CD4-positive, alpha-beta T cell treated with Interleukin-17A for 4 hours (primary cell): ENCODE measurements at regions not wholly inside any gene's neighbourhood (a gene's known extent, or its start where the extent isn't known, plus 50 kb on each side); places are given as distances from the start of the nearest gene placed in this dataset.

ENCODE experiments used
- DNase-seq: peaks from one replicate; pipeline ENCODE4 v3.0.0-alpha.2; 2020; ENCODE audit warnings: mixed read lengths

DNA sequence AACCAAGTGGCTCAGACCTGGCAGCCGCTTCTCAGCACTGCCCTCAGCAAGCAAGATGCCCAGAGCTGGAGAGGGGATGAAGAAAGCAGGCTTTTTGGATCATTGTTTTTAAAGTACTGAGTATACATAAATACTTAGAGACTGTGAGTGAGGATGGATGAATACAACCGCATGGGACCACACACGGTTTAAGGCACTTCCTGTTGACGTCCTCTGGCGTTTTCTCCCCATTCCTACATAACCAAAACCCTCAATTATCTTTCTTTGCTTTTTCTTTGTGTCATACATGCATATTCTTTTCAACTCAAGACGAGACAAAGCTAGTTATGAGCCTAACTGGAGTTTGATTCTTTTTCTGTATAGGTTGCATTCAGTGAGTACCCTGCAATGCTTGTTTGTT lies 198.4 kb downstream of the GALR1 start:
- DNase-seq = no peak

DNA sequence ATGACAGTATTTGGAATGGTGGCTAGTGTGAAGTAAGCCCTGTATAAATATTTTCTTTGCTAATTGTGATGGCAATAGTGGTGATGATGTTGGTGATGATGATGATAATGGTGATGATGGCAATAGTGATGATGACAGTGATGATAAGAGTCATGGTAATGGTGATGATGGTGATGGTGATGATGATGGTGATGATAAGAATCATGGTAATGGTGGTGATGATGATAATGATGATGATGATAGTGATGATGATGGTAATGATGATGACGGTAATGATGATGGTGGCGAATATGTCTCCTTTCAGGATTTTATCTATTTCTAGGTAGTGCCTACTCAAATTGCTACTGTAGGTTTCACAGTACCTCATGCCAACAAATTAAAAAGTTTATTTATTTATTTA lies 205.4 kb downstream of the GALR1 start:
- DNase-seq = no peak

DNA sequence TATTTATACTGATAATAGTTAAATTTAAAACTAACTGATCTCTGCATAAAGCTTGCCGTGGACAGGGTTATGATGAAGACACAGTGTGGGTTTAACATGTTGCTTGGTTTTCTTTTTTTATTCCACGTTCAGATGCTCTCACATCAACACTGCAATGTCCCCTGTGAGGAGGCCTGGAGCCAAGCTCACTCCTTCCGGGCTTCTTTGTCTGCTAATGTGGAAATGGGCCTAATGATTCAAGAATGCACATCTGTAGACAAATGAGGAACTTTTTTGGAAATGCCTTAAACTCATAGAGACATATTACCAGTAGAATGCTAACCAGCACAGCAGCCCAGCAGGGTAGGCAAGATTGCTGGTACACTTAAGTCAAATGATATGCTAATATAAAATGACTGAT lies 208.0 kb downstream of the GALR1 start:
- no peak for DNase-seq

DNA sequence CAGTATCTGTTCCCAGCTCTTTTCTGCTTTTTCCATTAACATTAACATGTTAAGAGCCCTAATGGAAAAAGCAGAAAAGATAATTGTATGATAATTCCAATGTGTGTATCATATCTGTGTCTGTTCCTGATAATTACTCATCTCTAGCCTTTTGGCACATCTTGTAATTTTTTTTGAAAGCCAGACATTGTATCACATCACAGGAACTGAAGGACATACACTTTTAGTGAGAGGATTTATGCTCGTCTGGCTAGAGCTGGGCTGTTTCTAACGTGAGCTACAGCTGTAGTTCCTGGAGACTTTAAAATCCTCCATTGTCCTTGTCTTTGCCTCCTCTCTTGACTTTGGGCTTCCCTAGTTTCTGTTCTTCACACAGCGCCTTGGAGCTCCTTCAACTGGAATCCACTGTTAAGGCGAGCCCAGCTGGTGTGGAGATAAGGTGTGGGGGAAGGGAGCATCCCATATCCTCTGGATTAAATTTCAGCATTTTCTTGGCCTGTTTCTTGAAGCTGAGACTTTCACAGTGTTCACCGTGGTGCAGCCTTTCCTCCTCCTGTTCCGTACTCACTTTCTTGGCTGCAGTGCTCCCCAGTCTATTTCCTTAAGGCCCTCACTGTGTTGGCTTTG lies 211.5 kb downstream of the GALR1 start:
- no peak for DNase-seq

DNA sequence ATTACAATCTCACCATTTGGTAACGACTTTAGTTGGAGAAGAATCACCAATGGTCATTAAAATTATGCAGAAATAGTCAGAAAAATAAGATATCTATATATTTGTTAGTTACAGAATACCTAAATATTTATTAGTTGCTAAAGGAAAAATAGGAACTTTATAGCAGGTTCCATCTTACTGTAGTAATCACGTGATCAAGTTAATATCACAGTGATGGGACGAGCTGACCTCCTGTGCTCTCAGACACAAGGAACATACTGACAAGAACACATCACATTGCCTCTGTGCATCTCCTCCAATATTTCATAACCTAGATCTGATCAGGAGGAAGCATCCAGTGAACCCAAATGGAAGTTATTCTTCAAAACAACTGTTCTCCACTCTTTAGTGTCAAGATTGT lies 215.3 kb downstream of the GALR1 start:
- DNase-seq = no peak

DNA sequence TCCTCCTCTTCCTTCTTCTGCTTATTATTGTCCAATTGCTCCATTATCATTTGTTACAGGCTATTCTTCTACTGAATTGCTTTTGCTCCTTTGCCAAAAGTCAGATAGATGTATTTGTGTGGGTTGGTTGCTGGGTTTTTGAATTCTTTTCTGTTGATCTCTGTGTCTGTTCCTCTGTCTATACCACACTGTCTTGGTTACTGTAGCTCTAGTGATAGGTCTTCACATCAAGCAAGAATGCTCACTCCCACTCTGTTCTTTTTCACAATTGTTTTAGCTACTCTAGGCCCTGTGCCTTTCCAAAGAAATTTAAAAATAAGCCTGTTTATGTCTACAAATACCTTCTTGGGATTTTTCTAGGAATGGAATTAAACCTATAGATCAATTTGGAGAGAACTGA lies 217.2 kb downstream of the GALR1 start:
- DNase-seq = no peak

DNA sequence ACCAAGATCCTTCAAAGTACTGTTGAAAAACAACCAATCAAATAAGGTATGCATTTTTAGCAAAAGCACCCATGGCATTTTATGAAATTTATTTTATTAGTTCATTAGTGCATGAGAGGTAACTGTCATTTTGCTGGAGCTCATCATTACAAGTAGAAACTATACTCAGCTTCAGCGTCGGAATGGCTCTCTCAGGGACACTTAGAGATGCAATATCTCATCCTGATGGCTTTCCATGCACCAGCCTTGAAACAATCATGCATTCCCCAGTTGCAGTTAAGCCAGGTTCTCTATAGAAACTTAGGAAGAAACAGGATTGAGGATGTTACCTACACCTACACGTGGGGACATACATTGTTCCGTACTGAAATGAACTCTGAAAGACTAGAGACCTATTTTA lies 219.5 kb downstream of the GALR1 start:
- DNase-seq = no peak

DNA sequence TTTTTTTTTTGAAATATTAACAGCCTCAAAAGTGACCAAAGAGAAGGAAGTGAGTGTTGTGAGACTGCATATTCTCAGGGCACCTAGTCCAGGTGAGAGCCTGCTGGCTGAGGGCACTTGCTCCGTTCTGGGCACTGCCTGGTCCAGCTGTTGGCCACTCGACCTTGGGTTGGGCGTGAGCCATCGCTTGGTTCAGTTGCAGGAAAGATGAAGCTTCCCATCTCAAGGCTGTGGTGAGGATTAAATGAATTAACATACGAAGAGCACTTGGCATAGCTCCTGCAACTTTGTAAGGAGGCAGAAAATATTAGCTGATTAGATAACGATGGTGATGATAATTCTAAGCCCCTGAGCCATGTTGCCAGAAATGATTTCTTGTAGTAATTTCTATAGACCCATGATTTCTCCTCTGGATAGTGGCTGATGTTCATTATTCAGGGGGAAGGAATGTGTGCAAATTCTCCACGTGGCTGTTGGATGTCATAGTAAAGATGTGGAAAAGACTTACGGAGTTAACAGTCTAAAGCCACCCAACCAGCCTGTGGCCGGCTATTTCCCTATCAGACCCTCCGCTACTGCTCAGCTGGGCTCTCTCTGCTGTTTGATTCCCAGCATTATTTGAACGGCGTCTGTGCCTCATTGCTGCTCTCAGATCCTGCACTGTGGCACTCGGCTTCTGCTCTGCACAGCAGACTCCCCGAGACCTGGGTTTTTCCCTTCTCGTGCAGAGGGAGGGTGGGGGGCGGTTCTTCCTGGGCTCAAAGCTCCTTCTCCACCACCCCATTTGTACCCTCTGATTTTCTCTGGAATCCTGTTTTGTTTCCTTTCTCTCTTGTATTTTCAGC lies 221.1 kb downstream of the GALR1 start:
- DNase-seq = no peak

DNA sequence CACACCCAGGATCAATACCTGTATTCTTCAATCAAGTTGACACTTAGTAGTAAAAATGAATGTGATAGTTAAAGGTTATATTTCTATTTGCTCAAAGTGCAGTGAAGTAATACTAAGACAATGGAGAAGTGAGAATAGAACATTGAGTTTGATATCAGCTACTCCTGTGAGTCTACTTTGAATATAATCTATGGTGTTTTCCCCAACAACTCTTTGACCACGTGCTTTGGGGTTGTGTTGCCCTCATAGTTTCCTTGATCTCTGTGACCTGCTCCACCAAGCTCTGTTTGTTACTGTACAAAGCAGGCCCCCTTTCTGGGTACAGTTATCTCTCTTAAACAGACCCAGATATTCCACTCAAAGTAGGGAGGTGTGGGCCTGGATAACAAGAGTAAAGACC lies 222.9 kb downstream of the GALR1 start:
- DNase-seq = no peak

DNA sequence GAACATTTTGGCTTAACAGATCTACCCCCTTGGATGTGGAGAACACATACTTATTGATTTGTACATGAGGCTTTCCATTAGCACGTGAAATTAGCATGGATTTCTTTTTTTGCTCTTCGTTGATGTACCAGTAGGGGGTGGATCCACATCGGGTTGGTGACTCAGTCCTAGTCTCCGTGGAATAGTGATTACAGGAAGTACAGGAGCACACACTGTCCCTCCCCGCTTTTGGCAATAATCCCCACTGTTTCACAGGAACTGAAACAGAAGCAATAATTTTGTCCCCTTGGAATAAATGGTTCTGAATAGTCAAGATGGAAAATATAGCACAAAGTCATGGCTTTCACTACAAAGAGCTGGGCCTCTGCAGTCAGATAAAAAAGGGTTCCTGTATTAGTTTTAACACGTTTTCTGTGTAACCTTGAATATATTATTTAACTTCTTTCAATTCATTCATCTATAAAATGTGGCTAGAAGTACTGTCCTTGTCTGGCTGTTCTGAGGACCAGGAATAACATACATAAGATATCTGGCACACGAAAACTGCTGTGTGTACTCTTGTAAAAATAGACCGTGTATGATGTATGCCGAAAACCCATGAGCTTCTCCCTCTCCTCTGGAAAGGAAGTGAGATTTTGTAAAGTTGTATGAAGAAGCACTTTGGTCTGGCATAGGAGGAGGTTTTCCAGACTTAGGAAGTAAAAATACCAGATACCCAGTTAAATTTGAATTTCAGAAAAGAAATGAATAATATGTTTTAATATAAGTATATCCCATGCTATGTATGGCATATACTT lies 229.2 kb downstream of the GALR1 start:
- no peak for DNase-seq

DNA sequence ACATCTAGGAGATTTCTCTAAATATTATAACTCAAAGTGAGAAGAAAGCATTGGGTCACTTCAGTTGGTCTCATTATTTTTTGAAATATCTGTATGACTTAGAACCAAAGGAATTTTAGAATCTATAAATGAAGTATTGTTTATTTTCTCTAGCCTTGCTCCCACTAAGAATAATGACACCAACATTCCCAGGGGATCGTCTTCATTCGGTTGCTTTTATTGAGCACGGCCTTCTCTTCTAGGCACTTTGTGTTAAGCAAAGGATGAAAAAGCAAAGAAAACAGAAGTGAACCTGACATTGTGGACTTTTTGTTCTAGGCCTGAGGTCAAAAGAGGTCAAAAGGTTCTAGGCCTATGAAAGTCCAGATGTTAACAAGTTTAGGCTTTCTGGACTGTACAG lies 231.9 kb downstream of the GALR1 start:
- DNase-seq = no peak

DNA sequence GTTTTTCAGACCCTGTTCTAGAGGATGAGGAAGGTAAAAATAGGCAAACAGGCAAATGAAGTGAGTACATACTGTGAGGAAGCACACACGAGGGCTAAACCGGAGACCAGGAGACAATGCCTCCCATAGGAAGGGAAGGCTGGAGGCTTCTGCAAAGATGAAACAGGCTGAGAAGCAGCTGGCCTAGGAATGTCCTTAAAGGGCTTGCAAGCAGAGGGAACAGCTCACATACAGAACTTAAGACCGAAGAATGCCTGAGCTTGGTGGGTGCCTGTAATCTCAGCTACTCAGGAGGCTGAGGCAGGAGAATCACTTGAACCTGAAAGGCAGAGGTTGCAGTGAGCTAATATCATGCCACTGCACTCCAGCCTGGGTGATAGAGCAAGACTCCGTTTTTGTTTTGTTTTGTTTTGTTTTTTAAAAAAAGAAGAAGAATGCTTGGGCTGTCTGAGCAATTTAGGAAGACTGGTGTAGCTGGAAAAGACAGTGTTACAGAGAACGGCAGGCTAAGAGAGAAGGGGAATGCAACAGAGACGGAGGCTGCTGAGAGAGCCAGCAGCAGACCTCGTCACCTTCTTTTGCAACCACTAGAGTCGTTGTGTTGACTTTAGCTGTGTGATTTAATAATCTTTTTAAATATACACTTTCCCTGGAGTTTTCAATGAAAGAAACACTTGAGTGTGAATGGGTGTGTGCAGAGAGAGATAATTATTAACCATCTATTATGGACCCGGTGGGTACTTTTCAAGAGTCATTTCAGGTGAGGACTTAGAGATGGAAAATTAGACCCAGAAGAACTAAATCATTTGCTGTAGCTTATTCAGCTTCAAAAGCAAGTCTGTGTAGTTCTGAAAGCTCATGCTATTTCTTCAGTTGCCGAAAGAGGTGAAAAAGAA lies 232.8 kb downstream of the GALR1 start:
- DNase-seq = no peak

DNA sequence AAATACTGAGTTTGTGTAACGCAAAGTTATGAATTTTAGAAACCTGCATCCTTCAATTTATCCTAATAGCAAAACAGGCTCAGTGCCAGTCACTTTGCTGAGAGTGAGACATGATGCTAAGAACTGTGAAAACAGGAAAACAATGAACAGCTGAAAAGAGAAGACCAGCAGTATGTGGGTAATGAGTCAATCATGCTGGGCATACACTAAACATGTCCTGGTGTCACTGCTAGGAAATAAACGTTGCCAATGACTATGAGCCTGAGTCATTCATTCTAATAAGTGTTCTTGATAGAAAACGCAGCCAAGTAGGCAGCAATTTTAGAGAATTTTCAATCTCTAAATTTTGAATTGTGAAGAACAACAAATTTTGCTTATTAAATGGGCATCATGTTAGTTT lies 237.3 kb downstream of the GALR1 start:
- DNase-seq = no peak

DNA sequence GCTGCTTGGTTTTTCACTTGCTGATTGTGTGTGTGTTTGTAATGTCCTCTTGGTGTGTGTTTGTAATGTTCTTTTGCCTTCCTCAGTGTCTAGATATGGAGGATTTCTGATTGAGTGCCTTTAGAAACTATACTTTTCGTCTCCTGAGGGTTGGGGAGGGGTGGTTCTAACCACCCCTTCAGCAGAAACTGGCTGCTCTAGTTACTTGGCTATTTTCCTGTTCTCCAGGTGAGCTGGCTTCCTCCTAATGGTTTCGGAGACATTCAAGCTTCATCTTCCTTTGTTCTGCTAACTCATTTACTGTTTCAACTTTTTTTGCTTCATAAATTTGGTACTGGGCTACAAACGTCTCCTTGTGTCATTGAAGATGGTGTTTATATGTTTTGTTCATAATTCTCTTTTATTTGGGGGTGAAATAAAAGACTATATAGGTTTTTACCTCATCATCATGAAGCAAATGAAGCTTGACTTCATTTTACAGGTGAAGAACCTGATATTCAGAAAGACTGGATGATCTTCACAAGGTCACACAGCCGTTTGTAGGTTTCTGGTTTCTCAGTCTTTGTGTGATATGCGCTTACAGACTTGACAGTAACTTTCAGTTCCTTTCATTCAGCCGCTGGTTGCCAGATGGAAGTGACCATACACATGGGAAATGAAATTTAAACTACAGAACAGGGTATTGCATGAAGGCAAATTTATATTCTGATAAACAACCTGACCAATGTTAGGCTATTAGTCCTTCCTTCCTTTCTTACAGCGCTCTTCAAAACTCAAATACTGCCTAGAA lies 238.5 kb downstream of the GALR1 start:
- DNase-seq = no peak

DNA sequence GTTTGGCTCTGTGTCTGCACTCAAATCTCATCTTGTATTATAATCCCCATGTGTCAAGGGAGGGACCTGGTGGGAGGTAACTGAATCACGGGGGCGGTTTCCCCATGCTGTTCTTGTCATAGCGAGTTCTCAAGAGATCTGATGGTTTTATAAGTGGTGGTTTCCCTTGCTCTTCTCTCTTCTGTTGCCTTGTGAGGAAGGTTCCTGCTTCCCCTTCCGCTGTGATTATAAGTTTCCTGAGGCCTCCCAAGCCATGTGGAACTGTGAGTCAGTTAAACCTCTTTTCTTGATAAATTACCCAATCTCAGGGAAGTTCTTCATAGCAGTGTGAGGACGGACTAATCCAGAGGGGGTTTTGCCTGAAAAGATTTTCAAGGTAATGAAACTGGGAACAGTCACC lies 245.4 kb downstream of the GALR1 start:
- DNase-seq = no peak

DNA sequence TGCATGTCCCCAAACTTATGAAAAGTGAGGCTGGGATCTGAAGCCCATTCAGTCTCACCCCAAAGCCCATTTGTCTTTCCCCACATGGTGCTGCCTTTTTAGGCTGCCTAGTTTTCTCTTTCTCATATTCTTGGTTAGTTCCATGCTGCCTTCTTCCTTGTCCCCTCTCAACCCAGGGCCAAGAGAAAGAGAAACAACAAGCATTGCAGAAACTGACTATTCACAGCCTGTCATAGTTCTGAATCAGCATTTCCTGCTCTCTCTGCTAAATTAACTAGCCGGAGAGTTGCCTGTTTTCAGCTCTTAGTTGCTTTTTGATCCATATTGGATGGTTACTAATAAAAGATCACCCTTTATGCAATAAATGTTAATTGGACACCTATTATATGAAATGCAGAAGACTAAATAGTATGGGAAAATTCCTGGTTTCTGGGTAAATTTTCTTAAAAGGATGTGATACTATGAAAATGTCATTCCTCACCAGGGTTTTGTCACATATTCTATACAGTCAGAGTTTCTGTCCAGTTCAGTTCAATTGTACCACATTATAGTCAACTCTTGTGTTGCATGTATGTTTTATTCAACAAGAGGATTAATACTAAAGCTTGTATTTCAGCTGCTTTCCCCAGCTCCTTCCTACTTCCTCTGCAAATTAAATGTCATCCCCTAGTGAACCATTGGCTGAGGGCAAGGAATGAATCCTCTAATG lies 246.5 kb downstream of the GALR1 start:
- DNase-seq = no peak

DNA sequence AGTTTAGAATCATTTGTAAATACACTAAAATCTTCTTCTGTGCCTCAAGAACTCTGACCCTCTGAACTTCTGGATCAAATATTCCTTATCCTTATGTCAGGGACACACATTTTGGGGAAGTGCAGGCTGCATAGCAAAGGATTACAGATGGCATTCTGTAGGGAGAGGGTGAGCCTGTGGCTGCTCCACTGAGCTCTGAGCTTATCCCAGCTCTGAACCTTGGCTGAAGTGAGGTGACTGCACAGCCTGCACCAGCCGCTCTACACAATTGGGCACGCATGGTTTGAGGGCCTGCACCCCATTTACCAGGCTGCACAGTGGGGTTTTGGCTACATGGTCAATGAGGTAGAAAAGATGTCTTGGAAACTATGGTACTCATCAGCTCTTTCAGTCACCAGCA lies 251.6 kb downstream of the GALR1 start:
- DNase-seq = no peak

DNA sequence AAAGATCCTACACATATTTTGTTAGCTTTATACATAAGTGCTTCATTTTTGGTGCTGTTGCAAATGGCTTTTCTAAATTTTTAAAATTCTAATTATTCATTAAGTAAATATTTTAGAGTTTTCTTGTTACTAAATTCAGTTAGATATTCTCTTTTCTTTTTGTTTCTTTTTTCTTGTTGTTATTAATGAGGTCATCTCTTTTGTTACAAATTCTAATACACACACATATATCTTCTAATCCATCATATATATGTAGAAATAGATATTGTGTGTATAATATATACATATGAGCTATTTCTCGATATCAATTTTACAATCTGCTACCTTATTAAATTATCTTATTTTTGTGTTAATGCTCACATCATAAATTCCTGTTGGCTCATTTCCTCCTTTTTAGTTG lies 255.9 kb downstream of the GALR1 start:
- no peak for DNase-seq

DNA sequence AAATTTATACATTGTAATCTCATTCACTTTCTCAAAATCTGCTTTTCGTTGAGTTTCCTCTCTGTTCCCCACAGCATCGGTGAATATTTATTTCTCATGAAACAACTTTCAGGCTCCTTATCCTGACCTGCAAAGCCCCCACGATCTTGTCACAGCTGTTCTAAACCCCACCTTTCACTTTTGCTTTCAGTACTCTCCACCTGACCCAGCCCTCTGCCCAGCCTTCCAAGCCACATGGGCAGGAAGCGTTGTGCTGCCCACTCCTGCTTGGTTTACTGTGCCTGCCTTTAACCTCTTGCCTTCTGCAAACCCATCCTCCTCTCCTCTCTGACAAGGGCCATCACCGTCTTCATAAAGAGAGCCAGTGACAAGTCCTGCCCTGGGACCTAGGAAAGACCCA lies 262.5 kb downstream of the GALR1 start:
- DNase-seq = no peak

DNA sequence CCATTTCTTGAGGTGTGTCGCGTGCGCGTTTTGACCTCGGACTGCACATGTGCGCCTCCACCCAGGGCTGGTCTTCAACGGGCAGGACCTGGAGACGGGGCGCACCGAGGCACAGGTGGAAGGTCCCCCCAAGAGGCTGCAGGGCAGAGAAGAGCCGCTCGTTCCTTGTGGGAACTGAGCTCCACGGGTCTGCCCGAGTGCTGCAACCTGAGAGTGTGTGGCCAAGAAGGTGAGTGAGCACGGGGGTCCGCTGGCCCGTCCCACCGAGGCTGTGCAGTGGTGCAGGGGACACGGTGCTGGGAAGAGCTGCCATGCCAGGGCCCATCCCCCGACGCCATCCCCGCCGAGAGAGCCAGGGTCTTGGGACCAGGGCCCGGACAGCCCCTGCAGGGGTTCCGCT lies 268.3 kb downstream of the GALR1 start:
- no peak for DNase-seq

DNA sequence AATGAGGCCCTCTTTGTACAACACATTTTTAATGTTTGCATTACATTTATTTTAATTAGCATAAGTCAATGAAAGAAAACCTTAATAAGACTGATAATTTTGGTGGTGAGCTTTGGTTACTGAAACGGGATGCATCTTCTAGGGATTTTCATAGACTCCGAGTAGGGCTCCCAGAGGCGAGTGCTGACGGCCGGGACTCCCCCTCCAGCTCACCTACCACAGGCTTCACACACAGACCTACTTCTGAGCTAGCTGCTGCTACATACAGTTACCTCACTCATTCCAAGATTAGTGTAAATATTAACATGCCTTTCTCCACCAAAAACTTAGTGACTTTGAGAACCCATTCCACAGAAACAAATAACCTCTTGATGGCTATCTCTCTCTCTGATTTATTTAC lies 271.1 kb downstream of the GALR1 start:
- no peak for DNase-seq
